Stimulated activated CD4-positive, alpha-beta T cell treated with anti-CD3 and anti-CD28 coated beads, Interleukin-12 subunit alpha, Interleukin-12 subunit beta, amount 100 ng/mL, for 48 hours (primary cell): ENCODE measurements at regions not wholly inside any gene's neighbourhood (a gene's known extent, or its start where the extent isn't known, plus 50 kb on each side); places are given as distances from the start of the nearest gene placed in this dataset.
"Not testable (repeated sequence)": the region's sequence is repeated elsewhere in the genome, so short reads cannot be mapped to it uniquely, and the experiment has no call there.

Experiments used
- DNase-seq, 3 donors: peaks; one replicate each; pipeline ENCODE4 v3.0.0-alpha.2; 2020; ENCODE audit warnings: low read depth in 2 of 3, low spot score in 1 of 3

- no peak for DNase-seq
These were observed 174.2 kb upstream of the ARHGAP20 start for GRCh38 chr11:110886288-110886970.

GRCh38 chr11:110883256-110883655, 171.0 kb upstream of the ARHGAP20 start:
- no peak for DNase-seq

- DNase-seq: no peak
These were observed 166.3 kb upstream of the ARHGAP20 start for GRCh38 chr11:110878513-110878912.

- DNase-seq: no peak
These were observed 162.3 kb upstream of the ARHGAP20 start for GRCh38 chr11:110874437-110875030.

GRCh38 chr11:110873975-110874374, 161.7 kb upstream of the ARHGAP20 start:
- no peak for DNase-seq

GRCh38 chr11:110870816-110871522, 158.7 kb upstream of the ARHGAP20 start:
- no peak for DNase-seq

GRCh38 chr11:110867951-110868350, 155.7 kb upstream of the ARHGAP20 start:
- no peak for DNase-seq

- DNase-seq: no peak
These were observed 153.8 kb upstream of the ARHGAP20 start for GRCh38 chr11:110866081-110866480.

GRCh38 chr11:110862407-110862806, 150.2 kb upstream of the ARHGAP20 start:
- no peak for DNase-seq

GRCh38 chr11:110860461-110860860, 148.2 kb upstream of the ARHGAP20 start:
- no peak for DNase-seq

- DNase-seq: no peak
These were observed 147.8 kb upstream of the ARHGAP20 start for GRCh38 chr11:110859998-110860397.

GRCh38 chr11:110859240-110859840, 147.1 kb upstream of the ARHGAP20 start:
- DNase-seq: no peak

GRCh38 chr11:110858547-110858921, 146.3 kb upstream of the ARHGAP20 start:
- no peak for DNase-seq

GRCh38 chr11:110857892-110858546, 145.8 kb upstream of the ARHGAP20 start:
- DNase-seq: no peak

- DNase-seq: no peak
These were observed 145.0 kb upstream of the ARHGAP20 start for GRCh38 chr11:110856996-110857812.

- DNase-seq: no peak
These were observed 144.1 kb upstream of the ARHGAP20 start for GRCh38 chr11:110856340-110856739.

GRCh38 chr11:110855191-110855590, 143.0 kb upstream of the ARHGAP20 start:
- DNase-seq: no peak

- no peak for DNase-seq
These were observed 140.8 kb upstream of the ARHGAP20 start for GRCh38 chr11:110852921-110853490.

- DNase-seq: no peak
These were observed 138.6 kb upstream of the ARHGAP20 start for GRCh38 chr11:110850846-110851245.

- not testable (repeated sequence) for DNase-seq
These were observed 130.8 kb upstream of the ARHGAP20 start for GRCh38 chr11:110843053-110843452.
